GM23248 (cell line): ENCODE measurements at regions not wholly inside any gene's neighbourhood (a gene's known extent, or its start where the extent isn't known, plus 50 kb on each side); places are given as distances from the start of the nearest gene placed in this dataset.
A peak's percentile ranks its signal among the peaks of the same experiment; 100 is the strongest.
"Not testable (repeated sequence)": the region's sequence is repeated elsewhere in the genome, so short reads cannot be mapped to it uniquely, and the experiment has no call there.

Experiments
- DNase-seq: peaks from one replicate; pipeline ENCODE4 v3.0.0-alpha.2; 2015
- H2AFZ ChIP-seq: fragments of 200-600 bp; sonication (generic); 2 replicates; pipeline ENCODE4 v1.6.1; 2016; ENCODE audit warnings: antibody characterized with exemption
- H3F3A ChIP-seq: fragments of 200-600 bp; sonication (generic); 2 replicates; pipeline ENCODE4 v1.6.1; 2016; ENCODE audit warnings: mild to moderate bottlenecking, antibody characterized with exemption, mixed run types; ENCODE audit not compliant: insufficient read depth
- H3K27ac ChIP-seq: fragments of 200-600 bp; sonication (generic); 2 replicates; pipeline ENCODE4 v1.5.1; 2016; ENCODE audit warnings: mild to moderate bottlenecking
- H3K27me3 ChIP-seq: fragments of 200-600 bp; sonication (generic); replicated peaks from 2 replicates; pipeline ENCODE4 v1.6.1; 2016; ENCODE audit warnings: mild to moderate bottlenecking; ENCODE audit not compliant: insufficient read depth
- H3K36me3 ChIP-seq: fragments of 200-600 bp; sonication (generic); 2 replicates; pipeline ENCODE4 v1.6.1; 2016; ENCODE audit warnings: low read depth, mild to moderate bottlenecking
- H3K4me1 ChIP-seq: fragments of 200-600 bp; sonication (generic); 2 replicates; pipeline ENCODE4 v1.6.1; 2016; ENCODE audit warnings: mild to moderate bottlenecking; ENCODE audit not compliant: insufficient read depth
- H3K4me2 ChIP-seq: fragments of 200-600 bp; sonication (generic); one replicate; pipeline ENCODE4 v1.6.1; 2016; ENCODE audit warnings: mild to moderate bottlenecking; ENCODE audit not compliant: unreplicated experiment
- H3K4me3 ChIP-seq: fragments of 200-600 bp; sonication (generic); 2 replicates; pipeline ENCODE4 v1.5.1; 2016; ENCODE audit warnings: mild to moderate bottlenecking
- H3K79me2 ChIP-seq: fragments of 200-600 bp; sonication (generic); 2 replicates; pipeline ENCODE4 v1.6.1; 2016; ENCODE audit warnings: mild to moderate bottlenecking; ENCODE audit not compliant: insufficient read depth
- H3K9ac ChIP-seq: fragments of 200-600 bp; sonication (generic); 2 replicates; pipeline ENCODE4 v1.6.1; 2016; ENCODE audit warnings: mild to moderate bottlenecking
- H3K9me2 ChIP-seq: fragments of 200-600 bp; sonication (generic); 2 replicates; pipeline ENCODE4 v1.6.1; 2016; ENCODE audit warnings: mixed run types, mild to moderate bottlenecking, moderate library complexity; ENCODE audit not compliant: insufficient read depth
- H3K9me3 ChIP-seq: fragments of 200-600 bp; sonication (generic); one replicate; pipeline ENCODE4 v1.6.1; 2017; ENCODE audit warnings: low read depth
- H4K20me1 ChIP-seq: fragments of 200-600 bp; sonication (generic); 2 replicates; pipeline ENCODE4 v1.6.0; 2016; ENCODE audit not compliant: insufficient read depth
- EZH2 ChIP-seq: fragments of 200-600 bp; sonication (generic); IDR thresholded peaks from 2 replicates; pipeline ENCODE4 v1.6.1; 2018; ENCODE audit warnings: antibody characterized with exemption, mild to moderate bottlenecking; ENCODE audit not compliant: insufficient read depth, poor library complexity, severe bottlenecking
- EZH2phosphoT487 ChIP-seq: fragments of 200-600 bp; sonication (generic); IDR thresholded peaks from 2 replicates; pipeline ENCODE4 v1.6.1; 2018; ENCODE audit warnings: antibody characterized with exemption, moderate library complexity, mild to moderate bottlenecking, low read depth; ENCODE audit not compliant: insufficient read depth
- WGBS, 2 experiments: methylation state at CpG; one replicate each; pipeline ENCODE4 v1.1.6; 2015 to 2017; ENCODE audit warnings: low lambda C conversion rate in 2 of 2, low coverage in 1 of 2; ENCODE audit errors: missing lambda C conversion rate in 2 of 2; 5-methylcytosine and 5-hydroxymethylcytosine counted together
- in situ Hi-C: fragments of 300-500 bp; cut with MboI; formaldehyde crosslinking; loops from 2 replicates; pipeline ENCODE4 v1.15.0; 2020

DNA sequence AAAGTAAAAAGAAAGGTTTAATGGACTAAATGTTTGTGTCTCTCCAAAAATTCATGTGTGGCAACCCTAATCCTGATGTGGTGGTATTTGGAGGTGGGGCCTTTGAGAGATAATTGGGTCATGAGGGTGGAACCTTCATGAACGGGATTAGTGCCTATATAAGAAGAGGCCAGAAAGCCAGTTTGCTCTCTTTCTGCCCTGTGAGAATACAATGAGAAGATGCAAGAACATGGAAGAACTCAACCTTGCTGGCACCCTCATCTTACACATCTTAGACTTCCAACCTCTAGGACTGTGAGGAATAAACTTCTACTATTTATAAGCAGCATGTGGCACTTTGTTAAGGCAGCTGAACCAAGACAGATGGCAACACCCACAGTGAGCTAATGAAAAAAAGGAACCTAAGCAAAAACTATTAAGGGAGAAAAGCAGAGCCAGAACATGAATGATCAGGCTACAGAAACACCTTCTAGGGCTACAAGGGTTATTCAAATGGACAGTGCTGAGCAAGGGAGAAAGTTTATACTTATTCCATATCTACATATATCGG is 159.5 kb downstream of the PLK2 start:
- Histone ChIP-seq H3K27me3 (no peaks in the 10 kb centered on the region), H3K4me2 (no peak overlapping the region), H3K9me3 (no peaks in the 10 kb centered on the region), H3F3A (no peaks in the 10 kb centered on the region), H3K79me2 (no peaks in the 10 kb centered on the region), H3K9me2 (no peaks in the 10 kb centered on the region), H3K27ac (no peak overlapping the region), H2AFZ (no peak overlapping the region), H3K4me1 (no peaks in the 10 kb centered on the region), H3K36me3 (no peaks in the 10 kb centered on the region), H3K9ac (no peak overlapping the region), H3K4me3 (no peak overlapping the region), H4K20me1 (no peaks in the 10 kb centered on the region)
- no peak for TF ChIP-seq EZH2
- no peak for TF ChIP-seq EZH2phosphoT487
- DNase-seq, result no peak
- WGBS, 2 experiments, result 69 to 74% methylated on average over 2 of the region's 2 CpGs
- in situ Hi-C loops, result no loop called here

DNA sequence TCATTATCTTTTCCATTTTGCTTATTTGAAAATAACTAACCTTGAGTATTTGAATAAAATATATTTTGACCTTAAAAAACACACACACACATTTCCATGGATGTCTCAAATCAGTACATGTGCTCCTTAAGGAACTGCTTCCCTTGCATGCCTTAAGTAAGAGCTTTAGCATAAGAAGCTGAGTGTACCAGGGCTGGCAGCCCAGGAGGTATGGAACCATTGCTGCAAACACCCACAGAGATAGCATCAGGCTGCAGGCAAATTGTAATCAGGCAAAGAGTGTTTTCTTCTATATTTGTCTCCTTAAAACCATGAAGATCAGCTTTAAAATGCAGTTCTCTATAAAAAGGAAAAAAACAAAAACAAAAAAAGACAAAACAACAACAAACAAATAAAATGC is 160.6 kb downstream of the PLK2 start:
- Histone ChIP-seq H3K79me2 (no peaks in the 10 kb centered on the region), H3K4me3 (no peak overlapping the region), H3K36me3 (no peaks in the 10 kb centered on the region), H3K27ac (no peak overlapping the region), H3K9me2 (no peaks in the 10 kb centered on the region), H3K4me2 (no peak overlapping the region), H3K9ac (no peak overlapping the region), H3K9me3 (no peaks in the 10 kb centered on the region), H3K4me1 (peaks cover 7% of the 10 kb centered on the region; the same call in 1 of the 2 replicates), H3K27me3 (no peaks in the 10 kb centered on the region), H3F3A (no peaks in the 10 kb centered on the region), H2AFZ (no peak overlapping the region), H4K20me1 (no peaks in the 10 kb centered on the region)
- no peak for TF ChIP-seq EZH2phosphoT487
- TF ChIP-seq EZH2, result no peak
- DNase-seq, result no peak
- in situ Hi-C loops, result no loop called here

DNA sequence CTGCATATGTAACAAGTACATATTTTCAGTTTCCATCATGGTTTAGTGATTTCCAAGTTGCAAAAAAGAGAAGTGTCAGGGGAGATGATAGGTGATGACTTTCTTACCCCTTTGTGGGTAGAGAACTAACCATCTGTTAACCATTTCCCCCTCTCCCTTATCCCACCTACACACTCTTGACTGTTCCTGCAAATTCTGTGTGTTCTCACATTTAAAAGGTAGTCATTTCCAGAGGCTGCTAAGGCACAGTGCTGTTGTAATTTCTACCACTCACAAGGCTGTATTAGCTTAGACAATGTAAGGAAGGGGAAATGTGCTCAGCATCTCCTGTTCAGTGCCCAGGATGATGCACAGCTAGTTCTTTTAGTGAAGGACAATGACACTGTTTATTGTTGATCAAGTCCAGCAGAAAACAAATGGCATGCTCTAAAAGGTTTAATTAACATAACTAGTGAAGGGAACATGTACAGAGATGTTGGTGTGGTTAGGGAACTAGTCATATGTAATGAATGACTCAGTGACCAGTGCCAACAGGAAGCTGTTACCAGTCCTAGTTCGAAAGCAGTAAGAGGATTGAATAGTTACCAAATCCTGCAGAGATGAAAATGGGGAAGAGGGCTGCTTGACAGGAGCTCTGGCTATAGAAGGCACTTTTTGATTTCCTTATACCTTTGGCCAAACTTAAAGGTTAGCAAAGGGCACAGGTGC is 165.1 kb downstream of the PLK2 start:
- Histone ChIP-seq H3F3A (no peaks in the 10 kb centered on the region), H3K9me3 (no peaks in the 10 kb centered on the region), H3K9ac (no peak overlapping the region), H3K9me2 (no peaks in the 10 kb centered on the region), H4K20me1 (no peaks in the 10 kb centered on the region), H3K27ac (no peak overlapping the region), H3K4me2 (no peak overlapping the region), H3K4me3 (no peak overlapping the region), H2AFZ (no peak overlapping the region), H3K79me2 (no peaks in the 10 kb centered on the region), H3K27me3 (no peaks in the 10 kb centered on the region), H3K4me1 (peaks cover 7% of the 10 kb centered on the region; the same call in 1 of the 2 replicates), H3K36me3 (no peaks in the 10 kb centered on the region)
- in situ Hi-C loops, result no loop called here
- peak; percentile 66 for DNase-seq
- TF ChIP-seq EZH2 (no peak), EZH2phosphoT487 (no peak)
- WGBS, 2 experiments, result 5 to 9% methylated on average over 1 of the region's 1 CpG

DNA sequence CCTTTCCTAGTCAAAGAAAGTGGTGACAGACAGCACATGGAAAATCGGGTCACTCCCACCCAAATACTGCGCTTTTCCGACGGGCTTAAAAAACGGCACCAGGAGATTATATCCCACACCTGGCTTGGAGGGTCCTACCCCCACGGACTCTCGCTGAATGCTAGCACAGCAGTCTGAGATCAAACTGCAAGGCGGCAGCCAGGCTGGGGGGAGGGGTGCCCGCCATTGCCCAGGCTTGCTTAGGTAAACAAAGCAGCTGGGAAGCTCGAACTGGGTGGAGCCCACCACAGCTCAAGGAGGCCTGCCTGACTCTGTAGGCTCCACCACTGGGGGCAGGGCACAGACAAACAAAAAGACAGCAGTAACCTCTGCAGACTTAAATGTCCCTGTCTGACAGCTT is 171.6 kb downstream of the PLK2 start:
- H3K9ac ChIP-seq, H3K79me2 ChIP-seq, H3K9me3 ChIP-seq, H4K20me1 ChIP-seq, H3F3A ChIP-seq, H3K9me2 ChIP-seq, H3K27ac ChIP-seq, H3K4me2 ChIP-seq, H3K4me1 ChIP-seq, H3K36me3 ChIP-seq, DNase-seq, in situ Hi-C loops, H3K27me3 ChIP-seq, H3K4me3 ChIP-seq, H2AFZ ChIP-seq: not testable (repeated sequence)
- 72 to 76% methylated on average over 10 of the region's 10 CpGs for WGBS, 2 experiments

DNA sequence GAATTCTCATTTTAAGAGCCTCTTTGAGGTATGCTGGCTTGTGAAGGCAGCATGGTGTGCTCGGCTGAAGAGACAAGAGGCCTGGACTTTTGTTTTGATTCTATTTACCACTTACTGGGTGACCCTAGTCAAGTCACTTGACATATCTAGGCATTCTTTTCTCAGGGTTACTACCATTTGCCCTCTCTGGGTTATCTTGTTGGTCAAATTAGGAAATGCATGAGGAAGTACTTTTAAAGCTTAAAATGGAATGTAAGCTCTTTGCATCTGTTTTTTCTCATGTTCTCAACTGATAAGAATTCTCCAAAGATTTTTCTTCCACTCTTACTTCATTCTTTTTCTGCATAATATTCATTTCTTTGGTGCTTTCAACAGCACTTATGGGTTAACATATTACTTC is 173.1 kb downstream of the PLK2 start:
- whole genome bisulfite sequencing, 2 experiments, result 95 to 100% methylated on average over 1 of the region's 1 CpG
- Histone ChIP-seq H3K27ac (no peak overlapping the region), H3F3A (no peaks in the 10 kb centered on the region), H2AFZ (no peak overlapping the region), H3K9me2 (no peaks in the 10 kb centered on the region), H3K27me3 (no peaks in the 10 kb centered on the region), H3K9me3 (no peaks in the 10 kb centered on the region), H3K9ac (no peak overlapping the region), H3K79me2 (no peaks in the 10 kb centered on the region), H3K36me3 (no peaks in the 10 kb centered on the region), H3K4me3 (no peak overlapping the region), H4K20me1 (no peaks in the 10 kb centered on the region), H3K4me2 (no peak overlapping the region), H3K4me1 (no peaks in the 10 kb centered on the region)
- no peak for DNase-seq
- in situ Hi-C loops, result no loop called here
- TF ChIP-seq EZH2, result no peak
- TF ChIP-seq EZH2phosphoT487, result no peak
